ENCODE measurements at regions not wholly inside any gene's neighbourhood (a gene's known extent, or its start where the extent isn't known, plus 50 kb on each side); places are given as distances from the start of the nearest gene placed in this dataset.

GRCh38 chr4:59086410-59086809 is 1976.2 kb upstream of the IGFBP7 start:
- H3K27ac ChIP-seq (ENCODE audit: low read depth) = no peak overlapping the region
- ATAC-seq = no peak
- peak overlapping the region; percentile 43; the same call in 1 of the 2 replicates for H2AFZ ChIP-seq
- Mint-ChIP-seq H3K27ac (no peak overlapping the region), H3K27me3 (ENCODE audit: insufficient read depth, low read depth, poor library complexity) (no peaks in the 10 kb centered on the region), H3K4me1 (peaks cover under 1% of the 10 kb centered on the region; the same call in 2 of the 3 replicates), H3K36me3 (ENCODE audit: low read depth) (no peaks in the 10 kb centered on the region), H3K9me3 (no peaks in the 10 kb centered on the region), H3K4me3 (no peak overlapping the region)
- no peak for DNase-seq (ENCODE audit: low spot score)
- H3K4me2 ChIP-seq = no peak overlapping the region
- no peak for TF ChIP-seq ZNF114 (CRISPR knock-in tag; IDR thresholded peaks at IDR 0.05)
- no peak for TF ChIP-seq EZH2 (IDR thresholded peaks at IDR 0.05; ENCODE audit: low read depth, unreplicated experiment)
- TF ChIP-seq NANOG (IDR thresholded peaks at IDR 0.05; ENCODE audit: borderline replicate concordance) = no peak
- no peak for TF ChIP-seq CREB1 (CRISPR knock-in tag; IDR thresholded peaks at IDR 0.05; ENCODE audit: low read depth)
- no peaks in the 10 kb centered on the region for H3K9me2 ChIP-seq (ENCODE audit: insufficient read depth)
- H3K79me2 ChIP-seq (replicated peaks; ENCODE audit: insufficient read depth) = no peaks in the 10 kb centered on the region
- no peaks in the 10 kb centered on the region for H3K4me1 ChIP-seq (ENCODE audit: insufficient read depth)
- no peaks in the 10 kb centered on the region for H3F3A ChIP-seq (replicated peaks; ENCODE audit: low read depth)
- no peaks in the 10 kb centered on the region for H3K27me3 ChIP-seq (ENCODE audit: insufficient read depth)
- H3K4me3 ChIP-seq = no peak overlapping the region
- H4K20me1 ChIP-seq (replicated peaks; ENCODE audit: insufficient read depth) = no peaks in the 10 kb centered on the region
- H3K36me3 ChIP-seq (ENCODE audit: insufficient read depth) = no peaks in the 10 kb centered on the region

- ATAC-seq (peak; percentile 45; the same call in 2 of the 3 replicates), DNase-seq (ENCODE audit: low spot score) (peak; percentile 6)
- Histone ChIP-seq H3K36me3 (ENCODE audit: insufficient read depth) (no peaks in the 10 kb centered on the region), H3K27ac (ENCODE audit: low read depth) (no peak overlapping the region), H3K4me3 (no peak overlapping the region), H3K4me1 (ENCODE audit: insufficient read depth) (0 out of 2 replicates have a peak, but pooled peaks cover 4% of the 10 kb centered on the region), H2AFZ (peak overlapping the region; percentile 33), H3K4me2 (peak overlapping the region; percentile 17; the same call in 1 of the 2 replicates), H3K9me2 (ENCODE audit: insufficient read depth) (no peaks in the 10 kb centered on the region), H3K79me2 (replicated peaks; ENCODE audit: insufficient read depth) (no peaks in the 10 kb centered on the region), H3K27me3 (ENCODE audit: insufficient read depth) (no peaks in the 10 kb centered on the region), H4K20me1 (replicated peaks; ENCODE audit: insufficient read depth) (no peaks in the 10 kb centered on the region), H3F3A (replicated peaks; ENCODE audit: low read depth) (no peaks in the 10 kb centered on the region)
- Mint-ChIP-seq H3K9me3 (no peaks in the 10 kb centered on the region), H3K36me3 (ENCODE audit: low read depth) (no peaks in the 10 kb centered on the region; the same call in 2 of the 3 replicates), H3K27me3 (ENCODE audit: insufficient read depth, low read depth, poor library complexity) (peaks cover 3% of the 10 kb centered on the region), H3K4me3 (no peak overlapping the region), H3K4me1 (peaks cover 8% of the 10 kb centered on the region), H3K27ac (no peak overlapping the region)
- TF ChIP-seq EZH2 (IDR thresholded peaks at IDR 0.05; ENCODE audit: low read depth, unreplicated experiment) (no peak), EZH2phosphoT487 (IDR thresholded peaks at IDR 0.05; ENCODE audit: unreplicated experiment) (no peak)
These were observed 1981.3 kb upstream of the IGFBP7 start for GRCh38 chr4:59091146-59092142.

- Histone ChIP-seq H4K20me1 (replicated peaks; ENCODE audit: insufficient read depth) (no peaks in the 10 kb centered on the region), H3K4me1 (ENCODE audit: insufficient read depth) (0 out of 2 replicates have a peak, but pooled peaks cover 4% of the 10 kb centered on the region), H3K79me2 (replicated peaks; ENCODE audit: insufficient read depth) (no peaks in the 10 kb centered on the region), H3K27ac (ENCODE audit: low read depth) (no peak overlapping the region), H2AFZ (no peak overlapping the region), H3K36me3 (ENCODE audit: insufficient read depth) (no peaks in the 10 kb centered on the region), H3K9me2 (ENCODE audit: insufficient read depth) (no peaks in the 10 kb centered on the region), H3K4me2 (no peak overlapping the region), H3K4me3 (no peak overlapping the region), H3F3A (replicated peaks; ENCODE audit: low read depth) (no peaks in the 10 kb centered on the region), H3K27me3 (ENCODE audit: insufficient read depth) (no peaks in the 10 kb centered on the region)
- H3K4me1 Mint-ChIP-seq = peaks cover 8% of the 10 kb centered on the region
- H3K36me3 Mint-ChIP-seq (ENCODE audit: low read depth) = no peaks in the 10 kb centered on the region; the same call in 2 of the 3 replicates
- peaks cover 3% of the 10 kb centered on the region for H3K27me3 Mint-ChIP-seq (ENCODE audit: insufficient read depth, low read depth, poor library complexity)
- TF ChIP-seq POLR2AphosphoS5 (IDR thresholded peaks at IDR 0.05; ENCODE audit: low read depth) (no peak), CTCF (conservative IDR thresholded peaks at IDR 0.05; ENCODE audit: low read depth in 2 of 2) (peak; percentile 47 to 54), STAT1 (IDR thresholded peaks at IDR 0.05; ENCODE audit: unreplicated experiment) (no peak), ETS1 (IDR thresholded peaks at IDR 0.05) (no peak), NANOG (IDR thresholded peaks at IDR 0.05; ENCODE audit: borderline replicate concordance) (no peak), EZH2phosphoT487 (IDR thresholded peaks at IDR 0.05; ENCODE audit: unreplicated experiment) (no peak), JUNB (IDR thresholded peaks at IDR 0.05; ENCODE audit: unreplicated experiment) (no peak)
- DNase-seq (ENCODE audit: low spot score) = peak; percentile 56
- no peak overlapping the region for H3K4me3 Mint-ChIP-seq
- peak; percentile 87 for ATAC-seq
- H3K27ac Mint-ChIP-seq = no peak overlapping the region
- no peaks in the 10 kb centered on the region for H3K9me3 Mint-ChIP-seq
These were observed 1984.3 kb upstream of the IGFBP7 start for GRCh38 chr4:59094505-59094904.
